Progenitor cell of endocrine pancreas (in vitro differentiated cells): ENCODE measurements at regions not wholly inside any gene's neighbourhood (a gene's known extent, or its start where the extent isn't known, plus 50 kb on each side); places are given as distances from the start of the nearest gene placed in this dataset.

Source experiments
- DNase-seq: peaks from one replicate; pipeline ENCODE4 v3.0.0; 2021; ENCODE audit warnings: low spot score; ENCODE audit not compliant: unreplicated experiment
- H3K27ac Mint-ChIP-seq: 2 replicates; pipeline ENCODE4 v1.8.0; 2021; ENCODE audit warnings: mild to moderate bottlenecking, moderate library complexity, mixed read lengths
- H3K27me3 Mint-ChIP-seq: 2 replicates; pipeline ENCODE4 v1.8.0; 2021; ENCODE audit warnings: mixed read lengths
- H3K36me3 Mint-ChIP-seq: 2 replicates; pipeline ENCODE4 v1.8.0; 2022; ENCODE audit warnings: mixed read lengths; ENCODE audit not compliant: insufficient read depth
- H3K4me1 Mint-ChIP-seq: 2 replicates; pipeline ENCODE4 v1.8.0; 2021; ENCODE audit warnings: low read depth, mixed read lengths
- H3K4me3 Mint-ChIP-seq: 2 replicates; pipeline ENCODE4 v1.8.0; 2021; ENCODE audit warnings: low read depth, mild to moderate bottlenecking, moderate library complexity, mixed read lengths
- H3K9me3 Mint-ChIP-seq: 2 replicates; pipeline ENCODE4 v1.8.0; 2021; ENCODE audit warnings: low read depth, mixed read lengths
- CTCF ChIP-seq: fragments of 200-600 bp; sonication (generic); IDR thresholded peaks from one replicate; pipeline ENCODE4 v1.5.0; 2021; ENCODE audit warnings: antibody characterized with exemption, mild to moderate bottlenecking; ENCODE audit not compliant: unreplicated experiment

DNA sequence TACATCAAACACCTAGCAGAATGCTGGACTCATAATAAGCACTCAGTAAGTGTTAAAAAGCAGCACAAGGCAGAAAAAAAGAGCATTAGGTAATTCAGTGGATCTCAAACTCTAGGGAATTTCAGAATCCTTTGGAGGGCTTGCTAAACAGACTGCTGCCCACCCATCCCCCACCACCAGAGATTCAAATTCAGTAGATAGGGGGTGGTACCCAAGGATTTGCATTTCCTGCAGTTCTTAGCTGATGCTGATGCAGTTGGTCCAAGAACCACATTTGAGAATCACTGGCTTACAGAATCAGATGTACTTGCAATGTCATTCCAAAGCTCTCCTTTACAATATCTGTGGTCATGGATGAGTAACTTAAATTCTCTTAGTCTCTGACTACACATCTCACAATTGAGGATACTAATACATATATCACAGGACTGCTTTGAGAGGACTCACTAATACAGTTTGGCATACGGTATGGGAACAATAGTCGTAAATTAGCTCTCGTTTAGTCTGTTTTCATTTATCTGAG is 664.5 kb downstream of the KCNA4 start:
- Mint-ChIP-seq H3K27me3 (no peaks in the 10 kb centered on the region), H3K4me3 (no peak overlapping the region)
- TF ChIP-seq CTCF: no peak

GRCh38 chr11:29351301-29351873 is 665.4 kb downstream of the KCNA4 start:
- TF ChIP-seq CTCF: no peak
- H3K36me3 Mint-ChIP-seq: no peaks in the 10 kb centered on the region
- no peak overlapping the region for H3K4me3 Mint-ChIP-seq
- H3K9me3 Mint-ChIP-seq: no peaks in the 10 kb centered on the region
- no peaks in the 10 kb centered on the region for H3K27me3 Mint-ChIP-seq
- H3K4me1 Mint-ChIP-seq: no peaks in the 10 kb centered on the region
- no peak overlapping the region for H3K27ac Mint-ChIP-seq
- no peak for DNase-seq

More for the DNA sequence above, 664.5 kb downstream of the KCNA4 start:
- no peak overlapping the region for H3K27ac Mint-ChIP-seq
- no peak for DNase-seq
- no peaks in the 10 kb centered on the region for H3K4me1 Mint-ChIP-seq
- H3K9me3 Mint-ChIP-seq: no peaks in the 10 kb centered on the region
- H3K36me3 Mint-ChIP-seq: no peaks in the 10 kb centered on the region

GRCh38 chr11:29343465-29344333 is 673.1 kb downstream of the KCNA4 start:
- H3K4me3 Mint-ChIP-seq: no peak overlapping the region
- peak; percentile 98 for TF ChIP-seq CTCF
- DNase-seq: peak; percentile 58
- H3K36me3 Mint-ChIP-seq: no peaks in the 10 kb centered on the region
- H3K9me3 Mint-ChIP-seq: no peaks in the 10 kb centered on the region
- H3K4me1 Mint-ChIP-seq: peaks cover 1% of the 10 kb centered on the region
- H3K27me3 Mint-ChIP-seq: peaks cover 3% of the 10 kb centered on the region
- no peak overlapping the region for H3K27ac Mint-ChIP-seq

- H3K4me1 Mint-ChIP-seq: peaks cover 13% of the 10 kb centered on the region
- no peak overlapping the region for H3K27ac Mint-ChIP-seq
- H3K27me3 Mint-ChIP-seq: peaks cover 9% of the 10 kb centered on the region
- H3K36me3 Mint-ChIP-seq: no peaks in the 10 kb centered on the region
- DNase-seq: no peak
- no peaks in the 10 kb centered on the region for H3K9me3 Mint-ChIP-seq
- no peak overlapping the region for H3K4me3 Mint-ChIP-seq
- no peak for TF ChIP-seq CTCF
Observed at GRCh38 chr11:29336727-29337575, 679.9 kb downstream of the KCNA4 start.

GRCh38 chr11:29334776-29335130 is 682.1 kb downstream of the KCNA4 start:
- no peak for DNase-seq
- no peak overlapping the region for H3K27ac Mint-ChIP-seq
- no peaks in the 10 kb centered on the region for H3K9me3 Mint-ChIP-seq
- TF ChIP-seq CTCF: no peak
- H3K27me3 Mint-ChIP-seq: peaks cover 9% of the 10 kb centered on the region
- H3K4me3 Mint-ChIP-seq: no peak overlapping the region
- H3K4me1 Mint-ChIP-seq: peaks cover 30% of the 10 kb centered on the region
- no peaks in the 10 kb centered on the region for H3K36me3 Mint-ChIP-seq
